HPDE6-E6E7 (cell line): ENCODE measurements at regions not wholly inside any gene's neighbourhood (a gene's known extent, or its start where the extent isn't known, plus 50 kb on each side); places are given as distances from the start of the nearest gene placed in this dataset.

ENCODE experiments used
- DNase-seq: peaks from one replicate; pipeline ENCODE4 v3.0.0; 2011; ENCODE audit warnings: missing footprints; ENCODE audit errors: extremely low spot score

DNA sequence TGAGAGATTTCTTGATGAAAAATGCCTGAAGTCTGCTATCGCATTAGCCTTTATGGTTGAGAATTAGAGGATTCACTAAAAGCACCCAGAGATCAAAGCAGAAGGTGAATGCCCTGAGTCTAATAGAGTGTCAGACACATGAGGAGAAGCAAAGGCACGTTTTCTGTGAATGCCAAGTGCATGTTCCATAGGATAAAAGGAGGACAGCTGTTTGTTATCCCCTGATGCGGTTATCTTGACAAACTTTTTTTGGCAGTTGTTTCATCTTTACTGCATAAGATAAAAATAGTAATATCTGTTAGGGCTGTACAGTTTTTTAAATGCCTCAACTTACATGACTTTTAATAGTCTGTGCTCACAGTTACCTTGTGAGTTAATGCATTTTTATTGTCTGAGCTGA lies 65.3 kb upstream of the CD96 start:
- no peak for DNase-seq

DNA sequence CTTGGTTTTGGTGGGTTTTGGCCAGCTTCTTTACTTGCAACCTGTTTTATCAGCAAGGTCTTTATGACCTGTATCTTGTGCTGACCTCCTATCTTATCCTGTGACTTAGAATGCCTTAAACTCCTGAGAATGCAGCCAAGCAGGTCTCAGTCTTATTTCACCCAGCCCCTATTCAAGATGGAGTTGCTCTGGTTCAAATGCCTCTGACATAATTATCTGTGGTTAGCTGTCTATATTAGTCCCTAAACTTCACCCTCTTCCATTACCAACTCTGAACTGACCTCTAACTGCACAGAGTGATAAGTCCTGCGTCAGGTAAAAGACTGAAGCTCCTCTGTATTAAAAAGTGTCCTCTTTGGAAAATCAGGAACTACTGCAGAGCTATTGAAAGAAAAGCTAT lies 61.9 kb upstream of the CD96 start:
- DNase-seq: no peak

DNA sequence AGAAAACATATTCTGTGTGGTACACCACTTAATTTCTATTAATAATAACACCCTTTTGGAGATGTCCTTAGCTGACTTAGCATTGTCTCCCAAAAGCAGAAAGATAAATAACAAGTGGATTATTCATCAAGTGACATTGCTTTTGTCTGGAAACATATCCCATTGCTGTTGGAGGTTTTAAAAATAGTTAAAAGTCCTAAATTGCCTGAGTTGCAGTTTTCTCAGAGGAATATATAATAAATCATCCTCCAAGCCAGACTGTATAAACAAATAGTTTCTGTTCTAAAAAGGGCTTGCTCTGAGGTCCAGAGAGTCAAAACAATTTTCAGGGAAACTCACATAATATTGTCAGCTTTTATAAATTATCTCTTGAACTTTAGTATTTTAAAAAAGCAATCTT lies 60.4 kb upstream of the CD96 start:
- DNase-seq: no peak

DNA sequence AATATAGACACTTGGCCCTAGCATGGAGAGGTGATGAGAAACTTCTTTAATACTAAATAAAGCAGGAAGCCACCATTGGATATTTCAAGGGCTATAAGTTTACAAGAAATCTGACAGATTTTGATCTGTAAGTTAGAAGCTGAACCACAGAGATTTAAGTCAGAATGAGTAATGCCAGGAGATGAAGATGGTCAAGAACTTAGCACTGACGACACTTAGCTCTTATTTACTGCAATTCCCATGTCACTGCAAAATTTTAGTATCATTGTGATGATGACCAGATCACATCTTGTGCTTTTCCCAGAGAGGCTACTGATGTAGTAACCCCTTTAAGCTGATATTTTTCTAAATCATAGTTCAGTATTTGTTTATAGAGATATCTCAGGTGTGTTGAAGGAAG lies 59.4 kb upstream of the CD96 start:
- no peak for DNase-seq

DNA sequence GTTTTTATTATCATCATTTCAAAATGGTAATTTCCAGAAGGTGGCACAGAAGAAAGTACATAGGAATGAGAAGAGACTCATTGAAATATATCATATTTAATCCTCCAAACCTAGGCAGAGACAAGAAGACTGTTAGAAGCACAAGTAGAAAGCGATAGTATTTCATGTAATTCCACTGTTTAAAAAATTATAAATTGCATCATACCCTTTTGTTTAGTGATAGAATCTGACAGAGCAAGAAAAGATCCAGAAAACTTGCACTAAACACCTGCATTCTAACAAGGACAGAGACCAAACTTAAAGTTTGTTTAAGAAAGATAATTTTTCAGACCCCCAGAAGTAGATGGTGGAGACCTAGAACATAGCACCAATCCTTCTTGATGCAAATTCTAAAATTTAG lies 56.9 kb upstream of the CD96 start:
- DNase-seq: no peak
